Upper lobe of left lung (tissue), 4 donors: ENCODE measurements at regions not wholly inside any gene's neighbourhood (a gene's known extent, or its start where the extent isn't known, plus 50 kb on each side); places are given as distances from the start of the nearest gene placed in this dataset.

ENCODE experiments used
- CTCF ChIP-seq, 6 experiments: fragments of 450-650 bp in 4 of 6; fragments of 200-600 bp in 2 of 6; sonication (generic) in 2 of 6; IDR thresholded peaks; one replicate each; pipeline ENCODE4 v1.5.1; 2016 to 2019; ENCODE audit warnings: antibody characterized with exemption in 6 of 6
- EP300 ChIP-seq, 4 donors: sonication (generic); formaldehyde crosslinking; IDR thresholded peaks; one replicate each; pipeline ENCODE4 v1.5.1; 2017; ENCODE audit warnings: antibody characterized with exemption in 4 of 4, control low read depth in 2 of 4
- POLR2A ChIP-seq, 4 donors: fragments of 450-650 bp; IDR thresholded peaks; one replicate each; pipeline ENCODE4 v1.5.1; 2016 to 2017; ENCODE audit warnings: antibody characterized with exemption in 4 of 4, mild to moderate bottlenecking in 2 of 4
- POLR2AphosphoS5 ChIP-seq, 2 donors: sonication (generic); formaldehyde crosslinking; IDR thresholded peaks; one replicate each; pipeline ENCODE4 v1.5.1; 2017; ENCODE audit warnings: antibody characterized with exemption in 2 of 2

DNA sequence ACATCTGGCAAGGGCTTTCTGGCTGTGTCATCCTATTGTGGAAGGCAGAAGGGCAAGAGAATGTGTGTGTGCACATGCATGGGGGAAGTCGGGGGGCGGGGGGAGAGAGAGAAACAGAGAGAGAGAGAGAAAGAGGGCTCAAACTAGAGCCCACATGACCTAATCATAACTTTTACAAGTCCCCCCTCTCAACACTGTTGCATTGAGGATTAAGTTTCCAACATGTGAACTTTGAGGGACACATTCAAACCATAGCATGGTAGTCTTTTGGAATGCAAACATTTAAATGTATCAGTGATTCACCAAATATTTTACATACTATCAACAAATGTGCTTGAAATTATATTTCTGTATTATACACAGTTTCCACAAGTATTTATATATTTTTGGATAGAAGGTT lies 655.4 kb upstream of the B3GALT2 start:
- TF ChIP-seq CTCF (IDR thresholded peaks at IDR 0.05), result no peak
- no peak for TF ChIP-seq POLR2A (IDR thresholded peaks at IDR 0.05)
- no peak for TF ChIP-seq EP300 (IDR thresholded peaks at IDR 0.05)
- TF ChIP-seq POLR2AphosphoS5 (IDR thresholded peaks at IDR 0.05), result no peak
